Right atrium auricular region (tissue), 2 donors: ENCODE measurements at regions not wholly inside any gene's neighbourhood (a gene's known extent, or its start where the extent isn't known, plus 50 kb on each side); places are given as distances from the start of the nearest gene placed in this dataset.

Experiments
- DNase-seq: peaks from one replicate; pipeline ENCODE4 v3.0.0-alpha.2; 2019; ENCODE audit warnings: low spot score
- H3K27ac ChIP-seq, 2 donors: fragments of 200-600 bp; sonication (generic); 1 replicate in 1 of 2; 2 replicates in 1 of 2; pipeline ENCODE4 v1.5.1; 2016 to 2019
- H3K27me3 ChIP-seq, 2 donors: fragments of 200-600 bp; sonication (generic); one replicate each; pipeline versions ENCODE4 v1.5.1 to v1.6.0; 2017 to 2019
- H3K36me3 ChIP-seq: fragments of 200-600 bp; sonication (generic); one replicate; pipeline ENCODE4 v1.5.1; 2016
- H3K4me1 ChIP-seq, 2 donors: fragments of 200-600 bp; sonication (generic); one replicate each; pipeline versions ENCODE4 v1.5.1 to v1.6.0; 2017 to 2019
- H3K4me3 ChIP-seq, 2 donors: fragments of 200-600 bp; sonication (generic); 1 replicate in 1 of 2; 2 replicates in 1 of 2; pipeline ENCODE4 v1.5.1; 2017 to 2019; ENCODE audit warnings: mild to moderate bottlenecking in 1 of 2, moderate library complexity in 1 of 2
- H3K9me3 ChIP-seq, 2 donors: fragments of 200-600 bp; sonication (generic); one replicate each; pipeline ENCODE4 v1.5.1; 2019
- TF ChIP-seq, protein P1 (sequence below), 2 donors: fragments of 200-600 bp; sonication (generic); IDR thresholded peaks; one replicate each; pipeline ENCODE4 v1.5.1; 2019; ENCODE audit warnings: antibody characterized with exemption in 2 of 2

DNA sequence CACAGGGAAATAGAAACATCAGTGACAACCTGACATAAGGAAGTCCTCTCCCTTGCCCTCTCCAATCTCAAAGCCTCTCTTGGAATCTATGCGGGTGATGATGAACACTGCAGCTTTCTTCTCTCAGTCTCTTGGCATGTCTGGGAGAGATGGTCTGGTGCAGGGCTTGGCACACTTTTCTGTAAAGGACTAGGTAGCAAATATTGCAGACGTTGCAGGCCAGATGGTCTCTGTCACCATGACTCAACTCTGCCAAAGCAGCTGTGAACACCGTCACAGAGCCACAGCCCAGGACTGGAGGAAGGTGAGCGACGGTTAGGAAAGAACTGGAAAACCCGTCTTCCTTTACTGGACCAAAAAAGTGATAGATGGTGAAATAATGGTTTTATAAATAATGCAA lies 591.0 kb upstream of the TMEM132C start:
- no peak overlapping the region for H3K27ac ChIP-seq

DNA sequence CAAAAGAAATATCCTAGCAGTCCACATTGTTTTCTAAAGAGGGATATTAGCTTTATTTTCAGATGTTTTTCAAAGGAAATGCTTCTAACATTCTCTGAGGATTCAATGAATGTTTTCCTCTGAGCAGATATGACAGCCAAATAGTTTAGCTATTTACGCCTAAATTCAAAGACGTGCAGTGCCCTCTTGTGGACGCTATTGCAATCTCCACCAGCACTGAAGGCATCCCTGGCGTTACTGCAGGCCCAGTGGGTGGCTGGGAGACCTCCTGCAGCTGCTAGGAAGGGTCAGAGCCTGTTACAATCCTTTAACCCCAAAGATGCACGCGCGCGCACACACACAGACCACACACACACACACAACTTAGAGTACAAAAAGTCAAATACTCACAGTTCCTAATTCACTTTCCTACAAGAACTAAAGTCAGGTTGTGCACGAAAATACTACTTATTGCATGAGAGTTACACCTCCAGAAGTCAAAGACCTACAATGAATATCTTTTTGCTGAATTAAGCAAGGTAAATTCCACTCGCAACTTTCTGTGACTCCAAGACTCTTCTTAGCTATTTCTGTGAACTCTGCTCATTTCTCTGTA lies 589.3 kb upstream of the TMEM132C start:
- no peaks in the 10 kb centered on the region for H3K36me3 ChIP-seq

More for the DNA sequence above, 591.0 kb upstream of the TMEM132C start:
- Histone ChIP-seq H3K27me3 (no peaks in the 10 kb centered on the region), H3K36me3 (no peaks in the 10 kb centered on the region), H3K4me1 (no peaks in the 10 kb centered on the region), H3K4me3 (no peak overlapping the region), H3K9me3 (no peaks in the 10 kb centered on the region)
- no peak for DNase-seq
- TF ChIP-seq, protein P1, sequence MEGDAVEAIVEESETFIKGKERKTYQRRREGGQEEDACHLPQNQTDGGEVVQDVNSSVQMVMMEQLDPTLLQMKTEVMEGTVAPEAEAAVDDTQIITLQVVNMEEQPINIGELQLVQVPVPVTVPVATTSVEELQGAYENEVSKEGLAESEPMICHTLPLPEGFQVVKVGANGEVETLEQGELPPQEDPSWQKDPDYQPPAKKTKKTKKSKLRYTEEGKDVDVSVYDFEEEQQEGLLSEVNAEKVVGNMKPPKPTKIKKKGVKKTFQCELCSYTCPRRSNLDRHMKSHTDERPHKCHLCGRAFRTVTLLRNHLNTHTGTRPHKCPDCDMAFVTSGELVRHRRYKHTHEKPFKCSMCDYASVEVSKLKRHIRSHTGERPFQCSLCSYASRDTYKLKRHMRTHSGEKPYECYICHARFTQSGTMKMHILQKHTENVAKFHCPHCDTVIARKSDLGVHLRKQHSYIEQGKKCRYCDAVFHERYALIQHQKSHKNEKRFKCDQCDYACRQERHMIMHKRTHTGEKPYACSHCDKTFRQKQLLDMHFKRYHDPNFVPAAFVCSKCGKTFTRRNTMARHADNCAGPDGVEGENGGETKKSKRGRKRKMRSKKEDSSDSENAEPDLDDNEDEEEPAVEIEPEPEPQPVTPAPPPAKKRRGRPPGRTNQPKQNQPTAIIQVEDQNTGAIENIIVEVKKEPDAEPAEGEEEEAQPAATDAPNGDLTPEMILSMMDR (IDR thresholded peaks at IDR 0.05), result no peak

DNA sequence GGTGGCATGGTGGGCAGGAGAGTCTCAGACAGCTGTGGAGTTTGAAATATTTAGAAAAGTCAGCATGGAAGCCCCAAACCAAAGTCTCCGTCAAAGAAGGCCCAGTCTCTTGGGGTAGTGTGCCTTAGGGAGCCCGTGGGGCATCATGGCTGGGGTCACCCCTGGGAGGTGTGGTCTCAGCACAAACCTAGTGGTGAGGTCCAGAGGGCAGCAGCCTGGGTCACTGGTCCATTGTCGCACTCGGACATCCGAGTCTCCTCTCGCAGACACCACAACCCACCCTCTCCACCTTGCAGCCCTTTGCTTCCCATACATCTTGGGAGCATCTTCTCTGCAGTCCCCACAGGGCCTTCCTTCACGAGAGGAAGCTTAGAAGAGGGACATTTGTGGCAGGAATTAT lies 588.0 kb upstream of the TMEM132C start:
- TF ChIP-seq, protein P1 (IDR thresholded peaks at IDR 0.05), result no peak
- H3K27ac ChIP-seq, result no peak overlapping the region
- no peaks in the 10 kb centered on the region for H3K4me1 ChIP-seq
- no peak for DNase-seq
- H3K27me3 ChIP-seq, result no peaks in the 10 kb centered on the region
- H3K36me3 ChIP-seq, result no peaks in the 10 kb centered on the region
- no peaks in the 10 kb centered on the region for H3K9me3 ChIP-seq
- no peak overlapping the region for H3K4me3 ChIP-seq

More for the DNA sequence above, 589.3 kb upstream of the TMEM132C start:
- TF ChIP-seq, protein P1 (IDR thresholded peaks at IDR 0.05), result peak; percentile 47 to 82
- no peaks in the 10 kb centered on the region for H3K4me1 ChIP-seq
- H3K9me3 ChIP-seq, result no peaks in the 10 kb centered on the region
- no peak overlapping the region for H3K27ac ChIP-seq
- no peaks in the 10 kb centered on the region for H3K27me3 ChIP-seq
- DNase-seq, result peak; percentile 73
- H3K4me3 ChIP-seq, result no peak overlapping the region

DNA sequence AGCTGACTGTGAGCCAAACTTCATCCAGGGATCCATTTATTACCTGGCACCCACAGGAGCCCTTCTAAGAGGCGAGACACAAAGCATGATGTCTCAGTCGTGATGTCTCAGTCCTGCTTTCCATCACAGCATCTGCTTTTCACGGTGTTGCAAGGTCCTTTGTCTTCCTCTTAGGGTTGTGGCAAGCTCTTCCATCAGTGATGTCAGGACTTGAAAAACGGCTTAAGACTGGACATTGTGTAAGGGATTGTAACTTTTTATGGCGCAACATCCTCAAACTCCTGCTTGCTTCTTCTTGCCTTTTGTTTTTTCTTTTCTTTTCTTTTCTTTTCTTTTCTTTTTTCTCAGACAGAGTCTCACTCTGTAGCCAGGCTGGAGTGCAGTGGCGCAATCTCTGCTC lies 586.5 kb upstream of the TMEM132C start:
- no peaks in the 10 kb centered on the region for H3K36me3 ChIP-seq
- H3K9me3 ChIP-seq, result no peaks in the 10 kb centered on the region
- no peak overlapping the region for H3K27ac ChIP-seq
- H3K27me3 ChIP-seq, result no peaks in the 10 kb centered on the region
- TF ChIP-seq, protein P1 (IDR thresholded peaks at IDR 0.05), result no peak
- no peaks in the 10 kb centered on the region for H3K4me1 ChIP-seq
- DNase-seq, result no peak
- H3K4me3 ChIP-seq, result no peak overlapping the region

DNA sequence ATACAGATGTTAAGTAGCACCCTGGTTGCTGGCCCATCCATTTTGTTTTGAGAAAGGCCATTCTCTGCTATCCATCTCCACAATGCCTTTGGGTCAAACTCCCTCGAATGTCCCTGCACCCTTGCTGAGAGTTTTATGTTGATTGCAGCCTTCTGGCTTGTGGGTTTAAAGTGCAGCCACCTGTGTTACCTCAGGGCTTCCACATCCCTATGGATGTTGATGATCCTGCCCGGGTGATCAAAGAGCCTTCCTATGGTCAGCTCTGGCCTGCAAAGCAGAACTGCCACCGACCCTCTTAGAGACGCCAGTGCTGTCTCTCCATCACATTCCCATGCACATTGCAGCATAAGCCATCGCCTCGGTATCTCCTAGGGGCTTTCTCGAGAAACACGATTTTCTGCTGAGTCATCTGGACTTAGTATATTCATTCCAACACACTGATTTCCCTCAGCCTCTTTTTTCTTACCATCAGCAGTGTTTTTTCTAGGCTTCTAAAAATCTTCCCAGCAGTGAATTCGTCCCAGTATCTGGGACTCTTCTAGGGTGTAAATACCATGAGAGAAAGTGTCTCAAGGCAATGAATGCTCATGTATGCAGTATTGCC lies 585.7 kb upstream of the TMEM132C start:
- no peak for DNase-seq
- no peaks in the 10 kb centered on the region for H3K27me3 ChIP-seq
- no peaks in the 10 kb centered on the region for H3K4me1 ChIP-seq
- no peak overlapping the region for H3K4me3 ChIP-seq
- TF ChIP-seq, protein P1 (IDR thresholded peaks at IDR 0.05), result no peak
- H3K36me3 ChIP-seq, result no peaks in the 10 kb centered on the region
- H3K9me3 ChIP-seq, result no peaks in the 10 kb centered on the region
- no peak overlapping the region for H3K27ac ChIP-seq

DNA sequence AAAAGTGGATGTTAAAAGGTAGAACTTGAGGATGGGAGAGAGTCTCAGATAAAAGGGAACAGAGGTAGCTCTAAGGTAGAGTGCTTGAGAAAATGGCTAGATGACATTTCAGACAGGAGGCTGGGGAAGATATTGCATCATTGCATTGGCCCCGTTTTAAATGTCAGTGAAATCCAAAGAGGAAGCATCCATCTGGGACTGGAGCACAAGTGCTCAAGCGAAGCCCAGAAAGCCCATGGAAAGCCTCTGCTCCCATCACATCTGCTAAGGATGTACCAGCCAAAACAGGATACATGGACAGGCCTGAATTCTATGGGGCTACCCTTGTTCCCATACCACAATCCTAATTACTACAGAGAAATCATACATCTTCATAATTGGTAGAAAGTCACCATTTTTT lies 581.5 kb upstream of the TMEM132C start:
- no peak for DNase-seq
- no peak overlapping the region for H3K27ac ChIP-seq
- TF ChIP-seq, protein P1 (IDR thresholded peaks at IDR 0.05), result no peak
- H3K27me3 ChIP-seq, result no peaks in the 10 kb centered on the region
- no peaks in the 10 kb centered on the region for H3K36me3 ChIP-seq
- H3K4me3 ChIP-seq, result no peak overlapping the region
- H3K9me3 ChIP-seq, result no peaks in the 10 kb centered on the region
- no peaks in the 10 kb centered on the region for H3K4me1 ChIP-seq
